ENCODE measurements at regions not wholly inside any gene's neighbourhood (a gene's known extent, or its start where the extent isn't known, plus 50 kb on each side); places are given as distances from the start of the nearest gene placed in this dataset.

DNA sequence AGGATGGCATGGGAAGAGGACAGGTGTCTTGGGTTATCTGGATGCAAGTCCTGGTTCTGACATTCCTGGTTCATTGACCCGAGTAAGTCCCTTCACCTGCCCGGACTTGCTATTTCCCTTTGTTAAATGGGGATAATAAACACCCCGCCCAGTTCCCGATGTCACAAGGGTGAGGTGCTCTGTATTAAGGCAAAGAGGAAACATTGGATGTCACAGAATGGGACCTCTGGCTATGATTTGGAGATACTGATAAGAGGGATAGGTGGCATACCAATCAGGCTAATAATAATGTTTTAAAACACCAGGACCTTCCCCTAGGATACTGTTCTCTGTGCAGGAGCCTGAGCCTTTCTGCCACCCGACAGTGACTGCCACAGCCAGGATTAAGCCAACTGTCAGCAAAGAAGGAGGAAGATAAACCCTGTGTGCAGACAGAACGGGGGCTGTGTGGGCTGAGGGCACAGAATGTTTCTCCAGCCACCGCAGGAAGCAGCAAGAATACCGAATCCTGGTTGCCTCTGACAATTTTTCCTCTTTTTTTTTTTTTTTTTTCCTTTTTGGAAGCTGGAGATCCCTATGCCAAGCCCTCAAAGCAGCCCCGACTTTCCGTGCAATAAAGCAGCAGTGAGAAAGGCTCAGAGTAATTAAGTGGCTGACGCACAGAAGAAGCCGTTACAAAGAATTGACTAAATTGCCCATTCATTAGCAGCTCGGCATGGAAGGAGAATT is 336.6 kb downstream of the SMAD2 start:
- DNase-seq = no peak

DNA sequence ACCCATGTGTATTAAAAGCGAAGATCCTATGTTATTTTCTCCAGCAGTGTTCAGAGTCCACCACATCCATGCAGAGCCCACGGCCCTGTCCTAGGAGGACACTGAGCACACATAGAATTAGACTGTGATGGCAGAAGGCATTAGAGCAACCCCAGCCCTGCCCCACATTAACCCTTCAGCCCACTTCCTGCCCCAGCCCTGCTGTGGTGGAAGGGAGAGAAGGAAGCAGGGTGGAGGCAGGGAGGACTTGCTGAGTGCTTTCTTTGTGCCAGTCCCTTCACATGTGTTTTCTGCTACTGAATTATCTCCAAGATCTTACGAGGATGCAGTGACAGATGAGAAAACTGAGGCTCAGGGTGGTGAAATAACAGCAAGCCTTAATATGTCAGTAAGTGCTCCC is 339.0 kb downstream of the SMAD2 start:
- no peak for DNase-seq

DNA sequence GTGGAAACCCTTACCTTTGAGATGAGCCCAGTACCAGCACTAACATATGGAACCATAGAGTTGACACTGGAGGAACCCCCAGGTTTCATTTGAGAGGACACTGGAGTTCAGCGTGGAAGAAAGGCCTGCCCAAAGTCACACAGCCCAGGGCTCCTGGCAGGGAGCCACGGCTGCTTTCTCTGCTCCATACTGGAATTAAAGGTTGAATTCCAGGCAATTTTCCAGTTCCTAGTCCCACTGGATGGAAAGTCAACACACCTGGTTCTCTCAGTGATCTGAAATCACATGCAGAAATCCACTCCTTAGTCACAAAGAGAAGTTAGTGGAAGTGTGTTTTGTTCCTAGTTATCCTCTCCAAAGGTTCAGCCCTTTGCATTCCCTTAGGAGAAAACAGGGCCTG is 336.1 kb upstream of the SKOR2 start:
- no peak for DNase-seq

GRCh38 chr18:47586418-47587070 is 335.1 kb upstream of the SKOR2 start:
- no peak for DNase-seq

- no peak for DNase-seq
Observed at GRCh38 chr18:47585914-47586313, 334.5 kb upstream of the SKOR2 start.

- no peak for DNase-seq
Observed at GRCh38 chr18:47585136-47585535, 333.7 kb upstream of the SKOR2 start.

GRCh38 chr18:47582093-47582492 is 330.6 kb upstream of the SKOR2 start:
- no peak for DNase-seq

DNA sequence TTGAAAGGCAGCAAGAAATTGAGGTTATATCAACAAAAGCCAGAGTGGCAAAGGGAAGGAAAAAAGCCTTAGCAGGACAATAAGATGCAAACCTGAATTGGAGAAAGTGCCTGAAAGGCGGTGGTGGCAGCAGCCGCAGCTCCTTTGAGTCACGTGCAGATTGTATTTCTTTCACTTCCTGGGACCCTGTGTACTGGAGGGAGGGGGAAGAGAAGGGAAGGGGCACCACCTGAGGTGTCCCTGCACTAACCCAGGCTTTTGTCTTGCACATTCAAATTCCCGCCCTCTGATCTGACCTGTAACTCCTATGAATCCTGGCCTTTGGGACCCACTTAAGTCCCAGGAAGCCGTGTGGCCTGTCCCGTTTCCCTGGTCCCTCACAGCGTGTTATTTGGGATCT is 326.1 kb upstream of the SKOR2 start:
- no peak for DNase-seq

GRCh38 chr18:47574966-47575365 is 323.5 kb upstream of the SKOR2 start:
- DNase-seq = no peak

DNA sequence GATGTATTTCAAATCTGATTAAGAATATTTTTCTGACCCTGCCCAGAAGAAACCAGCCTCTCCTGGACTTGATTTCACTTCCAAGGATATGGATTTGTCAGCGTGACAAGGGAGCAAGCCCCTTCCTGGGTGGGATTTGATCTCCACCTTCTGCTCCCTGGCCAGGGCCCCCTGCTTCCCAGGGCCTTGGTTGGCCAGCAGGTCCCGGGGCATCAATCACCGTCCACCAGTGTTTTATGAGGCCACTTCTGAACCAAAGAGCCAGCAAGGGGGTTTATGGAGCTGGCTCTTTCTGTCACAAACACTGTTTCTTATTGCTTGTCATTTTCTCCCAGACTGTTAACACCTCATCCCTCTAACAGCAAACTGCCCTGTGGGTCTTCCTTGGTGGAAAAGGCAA is 320.5 kb upstream of the SKOR2 start:
- DNase-seq = no peak

DNA sequence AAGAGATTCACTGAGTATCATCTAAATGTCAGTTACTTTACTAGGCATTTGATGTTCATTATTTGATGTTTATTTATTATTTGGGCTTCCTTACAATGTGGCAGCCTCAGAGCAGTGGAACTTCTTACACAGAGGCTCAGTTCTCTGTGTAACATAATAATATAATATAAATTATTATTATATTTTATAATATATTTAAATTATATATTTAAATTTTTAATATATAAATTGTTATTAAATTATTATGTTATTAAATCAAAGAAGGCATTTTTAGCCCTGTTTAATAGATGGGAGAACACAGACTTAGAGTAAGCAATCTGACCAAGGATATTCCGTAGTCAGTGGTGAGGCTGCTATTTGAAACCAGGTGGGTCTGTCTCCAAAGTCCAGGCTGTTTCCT is 315.3 kb upstream of the SKOR2 start:
- DNase-seq = no peak

GRCh38 chr18:47560723-47561715 is 309.6 kb upstream of the SKOR2 start:
- no peak for DNase-seq

DNA sequence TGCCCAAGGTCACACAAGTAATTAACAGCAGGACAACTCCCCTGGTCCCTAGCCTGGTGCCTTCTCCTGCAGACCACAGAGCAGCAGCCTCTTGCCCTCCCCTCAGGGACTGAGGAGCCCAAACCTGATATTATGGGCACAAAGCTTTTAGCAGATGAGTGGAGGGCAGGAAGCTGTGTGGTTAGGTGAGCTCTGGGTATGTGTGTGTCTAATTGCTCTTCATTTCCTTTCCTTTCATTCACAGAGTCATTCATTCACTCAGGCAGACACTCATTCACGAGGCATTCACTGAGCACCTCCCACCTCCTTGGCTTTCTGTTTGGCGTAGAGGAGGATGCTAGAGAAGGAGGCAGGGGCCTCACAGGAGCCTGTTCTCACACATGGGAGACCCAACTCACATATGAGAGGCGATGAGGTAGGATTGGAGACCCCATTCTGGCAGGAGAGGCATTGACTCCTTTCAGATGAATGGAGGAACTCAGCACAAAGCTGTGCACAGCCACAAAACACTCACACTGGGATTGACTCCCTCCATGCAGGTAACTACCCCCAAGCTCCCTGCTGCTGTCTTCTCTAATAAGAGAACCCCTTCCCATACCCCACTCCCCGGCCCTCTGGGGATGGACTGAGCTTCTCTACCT is 306.8 kb upstream of the SKOR2 start:
- no peak for DNase-seq

- no peak for DNase-seq
Observed at GRCh38 chr18:47557160-47557559, 305.7 kb upstream of the SKOR2 start.

GRCh38 chr18:47552783-47553182 is 301.3 kb upstream of the SKOR2 start:
- no peak for DNase-seq

DNA sequence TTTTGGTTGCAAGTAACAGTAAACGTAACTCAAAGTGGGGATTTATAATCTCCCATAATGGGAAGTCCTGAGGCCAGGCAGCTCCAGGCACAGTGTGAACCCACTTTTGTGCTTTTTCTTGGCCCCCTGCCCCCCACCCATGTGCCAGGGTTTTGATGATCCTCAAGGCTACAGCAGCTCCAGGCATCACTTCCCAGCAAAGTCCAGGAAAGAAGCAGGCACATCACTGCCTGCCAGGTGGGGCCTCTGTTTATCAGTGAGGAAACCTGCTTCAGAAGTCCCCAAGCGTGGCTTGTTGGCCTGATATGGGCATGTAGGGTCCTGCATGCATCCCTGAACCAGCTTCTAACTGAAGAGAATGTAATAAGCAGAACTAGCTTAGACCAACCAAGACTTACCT is 299.2 kb upstream of the SKOR2 start:
- DNase-seq = no peak

DNA sequence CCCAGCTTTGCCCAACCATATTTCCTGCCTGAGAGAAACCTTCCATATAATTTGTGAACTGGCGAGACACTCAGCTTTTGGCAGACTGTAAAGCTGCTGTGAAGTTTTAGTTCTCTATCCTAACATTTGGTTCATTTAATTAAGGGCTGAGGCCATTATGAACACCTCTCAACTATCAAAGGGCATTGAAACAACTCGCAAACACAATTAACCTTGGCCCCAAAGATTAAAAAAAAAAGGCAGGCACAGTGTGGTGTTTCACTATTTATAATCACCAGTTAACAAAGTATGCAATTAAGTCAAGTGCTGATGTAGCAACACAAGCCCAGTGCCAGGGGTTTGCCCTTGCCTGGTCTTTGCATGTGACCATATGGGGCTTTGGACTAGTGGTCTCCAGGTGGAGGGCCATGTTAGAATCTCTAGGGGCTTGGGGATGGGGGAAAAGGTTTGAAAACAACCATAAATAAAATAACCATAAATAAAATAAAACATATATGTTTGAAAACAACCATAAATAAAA is 297.6 kb upstream of the SKOR2 start:
- DNase-seq = no peak

GRCh38 chr18:47547539-47548202 is 296.2 kb upstream of the SKOR2 start:
- no peak for DNase-seq

DNA sequence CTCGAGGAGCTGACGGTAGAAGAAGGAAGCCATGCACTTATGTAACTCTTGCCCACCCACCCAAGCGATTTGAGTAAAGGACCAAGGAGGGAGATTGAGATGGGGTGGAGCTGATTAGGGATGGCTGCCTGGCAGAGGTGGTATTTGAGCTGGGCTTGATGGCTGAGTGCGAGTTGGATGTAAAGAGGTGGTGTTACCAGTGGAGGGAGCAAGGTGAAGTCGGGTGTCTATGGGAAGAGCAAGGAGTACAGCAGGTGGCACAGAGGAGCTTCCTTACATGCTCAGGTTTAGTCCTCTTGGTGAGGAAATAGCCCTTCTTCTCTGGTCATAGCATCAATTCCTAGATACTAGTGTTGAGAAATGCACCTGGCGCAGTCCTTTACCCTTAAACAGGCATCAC is 294.2 kb upstream of the SKOR2 start:
- no peak for DNase-seq

DNA sequence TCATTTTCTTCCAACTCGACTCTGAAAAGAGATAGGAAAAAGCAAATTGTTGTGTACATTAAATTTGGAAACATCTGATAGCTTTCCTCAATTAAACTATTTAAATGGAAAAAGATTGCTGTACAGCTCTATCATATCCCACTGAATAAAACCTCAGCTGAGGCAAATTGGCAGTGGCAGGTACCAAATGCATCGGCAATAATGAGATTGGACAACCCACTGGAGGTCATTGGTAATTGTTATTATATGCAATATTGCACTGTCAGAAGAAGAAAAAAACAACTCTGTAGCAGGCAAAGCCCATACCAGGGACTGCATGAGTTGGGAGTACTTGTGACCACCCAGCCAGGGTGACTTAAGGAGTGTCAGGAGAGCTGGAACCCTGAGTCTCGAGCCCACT is 291.6 kb upstream of the SKOR2 start:
- no peak for DNase-seq

DNA sequence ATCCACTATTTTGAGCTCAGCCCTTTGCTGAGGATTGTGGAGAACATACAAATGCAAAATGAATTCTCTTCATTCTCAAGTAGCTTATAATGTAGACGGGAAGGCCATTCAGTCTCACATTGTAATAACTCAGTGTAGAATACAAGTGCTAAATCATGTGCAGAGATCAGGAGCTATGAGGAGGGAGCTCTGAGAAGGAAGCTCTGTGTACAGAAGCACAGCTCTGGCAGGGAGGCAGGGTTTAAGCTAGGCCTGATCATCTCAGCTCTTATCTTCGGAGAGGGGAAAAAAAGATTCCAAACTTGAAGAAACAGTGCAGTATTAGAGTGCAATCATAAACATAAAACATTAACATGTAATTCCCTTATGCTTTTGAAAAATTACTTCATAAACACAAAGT is 291.1 kb upstream of the SKOR2 start:
- no peak for DNase-seq

DNA sequence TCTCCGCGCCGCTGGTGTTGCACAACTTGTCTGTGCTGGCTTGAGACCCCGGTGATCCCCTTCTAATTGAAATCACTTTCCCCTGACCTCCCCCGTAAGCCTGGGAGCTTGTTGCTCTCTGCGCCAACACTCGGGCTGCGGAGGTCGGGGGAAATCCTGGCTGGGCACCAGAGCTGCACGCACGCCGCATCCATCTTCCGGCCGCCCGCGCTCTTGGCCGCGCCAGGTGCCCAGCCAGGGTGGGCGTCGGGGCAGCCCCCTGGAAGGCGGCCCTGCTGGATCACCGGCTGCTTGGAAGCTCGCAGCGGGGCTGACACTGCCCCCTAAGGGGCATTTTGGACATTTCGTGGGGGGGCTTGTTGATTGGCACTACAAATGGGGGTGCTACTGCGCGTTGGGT is 280.3 kb upstream of the SKOR2 start:
- no peak for DNase-seq

Measured in suppressor macrophage treated with lipopolysaccharide for 4 hours (primary cell).